ENCODE measurements at regions not wholly inside any gene's neighbourhood (a gene's known extent, or its start where the extent isn't known, plus 50 kb on each side); places are given as distances from the start of the nearest gene placed in this dataset.

- no peaks in the 10 kb centered on the region for H3K27me3 ChIP-seq (ENCODE audit: control insufficient read depth, insufficient read depth, low read length, poor library complexity, severe bottlenecking)
- 88 to 92% methylated on average over 2 to 5 of the region's 5 CpGs for WGBS, 2 experiments
- no peak overlapping the region for H3K27ac ChIP-seq (ENCODE audit: insufficient read depth, low read depth, low read length, poor library complexity, severe bottlenecking)
- no peaks in the 10 kb centered on the region for H3K4me1 ChIP-seq (ENCODE audit: control insufficient read depth, insufficient read depth, low read length)
- no peak overlapping the region for H3K4me3 ChIP-seq (ENCODE audit: insufficient read depth, low read depth, low read length)
- H3K9me3 ChIP-seq (ENCODE audit: control insufficient read depth, low read length): no peaks in the 10 kb centered on the region
- H3K36me3 ChIP-seq (ENCODE audit: control insufficient read depth, insufficient read depth, low read length): no peaks in the 10 kb centered on the region
Observed at GRCh38 chr2:193520709-193521458, 1326.2 kb upstream of the TMEFF2 start.

DNA sequence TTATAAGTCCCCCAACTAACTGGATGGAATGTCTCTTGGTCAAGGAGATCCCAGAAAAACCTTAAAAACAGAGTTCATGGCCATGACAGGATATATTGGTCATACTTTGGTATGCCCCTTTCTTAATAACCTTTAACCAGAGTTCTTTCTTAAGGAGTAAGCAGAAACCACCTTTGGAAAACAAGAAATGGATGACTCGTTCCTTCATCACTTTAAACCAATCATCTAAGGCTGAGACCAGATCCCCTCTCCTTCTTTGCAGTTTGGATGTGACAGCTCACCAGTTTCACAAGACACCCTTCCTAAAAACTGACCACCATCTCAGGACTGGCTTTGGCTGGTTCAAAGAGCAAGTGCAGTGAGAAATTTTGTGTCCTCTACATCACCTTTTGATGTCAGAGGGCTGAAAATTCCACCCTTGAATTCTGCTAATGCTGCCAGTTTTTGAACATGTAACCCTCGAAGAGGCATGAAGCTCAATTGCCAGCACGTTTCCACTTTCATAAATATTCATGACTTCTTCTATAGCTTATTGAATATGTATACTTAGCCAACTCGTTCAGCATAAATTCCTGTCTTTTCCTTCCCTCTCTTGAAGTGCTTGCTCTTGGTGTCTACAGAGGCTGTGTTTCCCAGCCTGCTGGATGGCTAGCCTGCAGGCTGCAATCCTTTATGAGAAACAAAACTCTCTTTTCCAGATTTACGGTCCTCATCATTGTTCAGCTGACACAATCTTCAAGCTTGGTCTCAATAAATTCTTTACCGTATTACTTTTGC lies 1323.5 kb upstream of the TMEFF2 start:
- Histone ChIP-seq H3K27me3 (ENCODE audit: control insufficient read depth, insufficient read depth, low read length, poor library complexity, severe bottlenecking) (no peaks in the 10 kb centered on the region), H3K9me3 (ENCODE audit: control insufficient read depth, low read length) (no peaks in the 10 kb centered on the region), H3K4me3 (ENCODE audit: insufficient read depth, low read depth, low read length) (no peak overlapping the region), H3K36me3 (ENCODE audit: control insufficient read depth, insufficient read depth, low read length) (no peaks in the 10 kb centered on the region), H3K4me1 (ENCODE audit: control insufficient read depth, insufficient read depth, low read length) (no peaks in the 10 kb centered on the region), H3K27ac (ENCODE audit: insufficient read depth, low read depth, low read length, poor library complexity, severe bottlenecking) (no peak overlapping the region)
- 80% methylated on average over 6 of the region's 6 CpGs for WGBS, 2 experiments

DNA sequence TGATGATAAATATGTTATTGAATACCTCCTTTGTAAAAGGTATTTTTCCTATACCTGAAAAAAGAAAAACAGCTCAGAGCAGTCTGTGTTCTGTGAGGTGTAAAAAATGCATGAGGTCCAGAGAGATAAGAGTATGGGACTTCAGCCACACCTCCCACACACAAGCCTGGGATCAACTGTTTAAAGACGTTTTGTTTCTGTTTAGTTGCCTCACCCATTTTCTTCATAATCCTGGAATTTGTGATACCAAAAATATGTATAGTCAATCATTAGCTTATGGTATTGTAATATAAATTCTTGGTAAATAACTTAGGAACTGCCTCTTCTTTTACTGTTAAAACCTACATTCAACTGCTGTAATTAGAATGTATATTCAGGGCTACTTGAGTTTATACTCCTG lies 1322.9 kb upstream of the TMEFF2 start:
- WGBS, 2 experiments: 80% methylated on average over 1 of the region's 1 CpG; no CpG with 5 or more reads in 1 of the 2 experiments
- no peak overlapping the region for H3K4me3 ChIP-seq (ENCODE audit: insufficient read depth, low read depth, low read length)
- no peaks in the 10 kb centered on the region for H3K4me1 ChIP-seq (ENCODE audit: control insufficient read depth, insufficient read depth, low read length)
- no peak overlapping the region for H3K27ac ChIP-seq (ENCODE audit: insufficient read depth, low read depth, low read length, poor library complexity, severe bottlenecking)
- H3K36me3 ChIP-seq (ENCODE audit: control insufficient read depth, insufficient read depth, low read length): no peaks in the 10 kb centered on the region
- no peaks in the 10 kb centered on the region for H3K27me3 ChIP-seq (ENCODE audit: control insufficient read depth, insufficient read depth, low read length, poor library complexity, severe bottlenecking)
- H3K9me3 ChIP-seq (ENCODE audit: control insufficient read depth, low read length): no peaks in the 10 kb centered on the region

- Histone ChIP-seq H3K4me1 (ENCODE audit: control insufficient read depth, insufficient read depth, low read length) (no peaks in the 10 kb centered on the region), H3K4me3 (ENCODE audit: insufficient read depth, low read depth, low read length) (no peak overlapping the region), H3K36me3 (ENCODE audit: control insufficient read depth, insufficient read depth, low read length) (no peaks in the 10 kb centered on the region), H3K9me3 (ENCODE audit: control insufficient read depth, low read length) (no peaks in the 10 kb centered on the region), H3K27ac (ENCODE audit: insufficient read depth, low read depth, low read length, poor library complexity, severe bottlenecking) (no peak overlapping the region), H3K27me3 (ENCODE audit: control insufficient read depth, insufficient read depth, low read length, poor library complexity, severe bottlenecking) (no peaks in the 10 kb centered on the region)
- WGBS, 2 experiments: 96 to 97% methylated on average over 11 of the region's 11 CpGs
Observed at GRCh38 chr2:193506035-193506434, 1311.3 kb upstream of the TMEFF2 start.

GRCh38 chr2:193505620-193506019 lies 1310.9 kb upstream of the TMEFF2 start:
- Histone ChIP-seq H3K4me1 (ENCODE audit: control insufficient read depth, insufficient read depth, low read length) (no peaks in the 10 kb centered on the region), H3K9me3 (ENCODE audit: control insufficient read depth, low read length) (no peaks in the 10 kb centered on the region), H3K27ac (ENCODE audit: insufficient read depth, low read depth, low read length, poor library complexity, severe bottlenecking) (no peak overlapping the region), H3K4me3 (ENCODE audit: insufficient read depth, low read depth, low read length) (no peak overlapping the region), H3K27me3 (ENCODE audit: control insufficient read depth, insufficient read depth, low read length, poor library complexity, severe bottlenecking) (no peaks in the 10 kb centered on the region), H3K36me3 (ENCODE audit: control insufficient read depth, insufficient read depth, low read length) (no peaks in the 10 kb centered on the region)
- 95 to 97% methylated on average over 7 of the region's 7 CpGs for WGBS, 2 experiments

DNA sequence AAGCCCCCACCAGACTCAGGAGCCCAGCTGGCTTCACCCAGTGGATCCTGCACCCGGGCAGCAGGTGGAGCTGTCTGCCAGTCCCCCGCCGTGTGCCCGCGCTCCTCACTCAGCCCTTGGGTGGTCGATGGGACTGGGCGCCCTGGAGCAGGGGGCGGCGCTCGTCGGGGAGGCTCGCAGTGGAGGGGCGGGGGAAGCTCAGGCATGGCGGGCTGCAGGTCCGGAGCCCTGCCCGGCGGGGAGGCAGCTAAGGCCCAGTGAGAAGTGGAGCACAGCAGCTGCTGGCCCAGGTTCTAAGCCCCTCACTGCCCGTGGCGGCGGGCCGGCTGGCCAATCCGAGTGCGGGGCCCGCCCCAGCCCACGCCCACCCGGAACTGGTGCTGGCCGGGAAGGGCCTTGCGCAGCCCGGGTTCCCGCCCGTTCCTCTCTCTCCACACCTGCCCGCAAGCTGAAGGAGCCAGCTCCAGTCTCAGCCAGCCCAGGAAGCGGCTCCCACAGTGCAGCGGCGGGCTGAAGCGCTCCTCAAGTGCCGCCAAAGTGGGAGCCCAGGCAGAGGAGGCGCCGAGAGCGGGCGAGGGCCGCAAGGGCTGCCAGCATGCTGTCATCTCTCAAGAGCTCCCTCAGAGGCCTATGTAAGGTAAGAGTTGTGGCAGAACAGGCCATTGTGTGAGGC lies 1307.8 kb upstream of the TMEFF2 start:
- WGBS, 2 experiments: 81 to 87% methylated on average over 42 of the region's 42 CpGs
- Histone ChIP-seq H3K4me3 (ENCODE audit: insufficient read depth, low read depth, low read length) (peak overlapping the region; percentile 21), H3K27ac (ENCODE audit: insufficient read depth, low read depth, low read length, poor library complexity, severe bottlenecking) (no peak overlapping the region), H3K36me3 (ENCODE audit: control insufficient read depth, insufficient read depth, low read length) (no peaks in the 10 kb centered on the region), H3K4me1 (ENCODE audit: control insufficient read depth, insufficient read depth, low read length) (no peaks in the 10 kb centered on the region), H3K9me3 (ENCODE audit: control insufficient read depth, low read length) (no peaks in the 10 kb centered on the region), H3K27me3 (ENCODE audit: control insufficient read depth, insufficient read depth, low read length, poor library complexity, severe bottlenecking) (no peaks in the 10 kb centered on the region)

DNA sequence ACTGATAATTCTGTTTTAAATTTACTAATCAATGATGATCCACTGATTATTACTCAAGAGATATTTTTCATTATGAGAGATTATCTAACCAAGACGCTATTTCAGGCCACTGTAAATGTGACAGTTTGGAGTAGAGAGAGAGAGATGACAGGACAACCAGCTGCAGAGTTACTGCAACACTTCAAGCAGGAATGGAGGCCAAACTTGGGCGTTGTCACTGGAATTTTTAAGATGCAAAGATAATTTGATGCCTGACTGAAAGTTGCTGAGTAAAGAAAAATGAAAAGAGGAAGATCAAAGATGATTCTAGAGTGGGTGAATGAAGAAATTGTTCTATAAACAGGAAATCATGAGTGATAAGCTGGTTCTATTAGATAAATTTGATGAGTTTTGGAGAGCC lies 1302.1 kb upstream of the TMEFF2 start:
- Histone ChIP-seq H3K27ac (ENCODE audit: insufficient read depth, low read depth, low read length, poor library complexity, severe bottlenecking) (no peak overlapping the region), H3K9me3 (ENCODE audit: control insufficient read depth, low read length) (no peaks in the 10 kb centered on the region), H3K36me3 (ENCODE audit: control insufficient read depth, insufficient read depth, low read length) (no peaks in the 10 kb centered on the region), H3K4me3 (ENCODE audit: insufficient read depth, low read depth, low read length) (no peak overlapping the region), H3K27me3 (ENCODE audit: control insufficient read depth, insufficient read depth, low read length, poor library complexity, severe bottlenecking) (no peaks in the 10 kb centered on the region), H3K4me1 (ENCODE audit: control insufficient read depth, insufficient read depth, low read length) (no peaks in the 10 kb centered on the region)
- 96 to 98% methylated on average over 2 of the region's 2 CpGs for WGBS, 2 experiments

- Histone ChIP-seq H3K27me3 (ENCODE audit: control insufficient read depth, insufficient read depth, low read length, poor library complexity, severe bottlenecking) (no peaks in the 10 kb centered on the region), H3K27ac (ENCODE audit: insufficient read depth, low read depth, low read length, poor library complexity, severe bottlenecking) (no peak overlapping the region), H3K4me1 (ENCODE audit: control insufficient read depth, insufficient read depth, low read length) (no peaks in the 10 kb centered on the region), H3K9me3 (ENCODE audit: control insufficient read depth, low read length) (no peaks in the 10 kb centered on the region), H3K4me3 (ENCODE audit: insufficient read depth, low read depth, low read length) (no peak overlapping the region), H3K36me3 (ENCODE audit: control insufficient read depth, insufficient read depth, low read length) (no peaks in the 10 kb centered on the region)
- 100% methylated on average over 3 of the region's 3 CpGs; no CpG with 5 or more reads in 1 of the 2 experiments for WGBS, 2 experiments
Observed at GRCh38 chr2:193482557-193482956, 1287.8 kb upstream of the TMEFF2 start.

DNA sequence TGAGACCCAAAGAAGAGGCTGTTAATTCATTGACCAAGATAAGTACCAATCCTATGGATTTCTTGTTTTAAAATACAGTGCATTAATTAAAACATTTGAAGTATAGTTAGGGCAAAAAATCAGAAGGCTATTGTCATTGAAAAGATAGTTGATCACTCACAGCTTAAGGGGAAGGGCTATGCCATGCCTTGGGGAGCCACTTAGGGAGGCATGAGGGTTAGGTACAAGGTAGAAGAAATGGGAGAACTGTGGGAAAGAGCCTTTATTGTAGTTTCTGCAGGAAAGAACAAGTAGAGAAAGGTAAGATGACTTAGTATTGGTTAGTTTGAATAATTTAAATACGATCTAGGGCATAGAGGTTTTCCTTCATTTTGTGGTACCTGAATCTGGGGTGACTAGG lies 1285.5 kb upstream of the TMEFF2 start:
- Histone ChIP-seq H3K9me3 (ENCODE audit: control insufficient read depth, low read length) (no peaks in the 10 kb centered on the region), H3K4me1 (ENCODE audit: control insufficient read depth, insufficient read depth, low read length) (no peaks in the 10 kb centered on the region), H3K27me3 (ENCODE audit: control insufficient read depth, insufficient read depth, low read length, poor library complexity, severe bottlenecking) (no peaks in the 10 kb centered on the region), H3K4me3 (ENCODE audit: insufficient read depth, low read depth, low read length) (no peak overlapping the region), H3K36me3 (ENCODE audit: control insufficient read depth, insufficient read depth, low read length) (no peaks in the 10 kb centered on the region), H3K27ac (ENCODE audit: insufficient read depth, low read depth, low read length, poor library complexity, severe bottlenecking) (no peak overlapping the region)
- 90 to 96% methylated on average over 1 of the region's 1 CpG for WGBS, 2 experiments

GRCh38 chr2:193476171-193476800 lies 1281.6 kb upstream of the TMEFF2 start:
- WGBS, 2 experiments: 87 to 90% methylated on average over 6 of the region's 6 CpGs
- H3K27me3 ChIP-seq (ENCODE audit: control insufficient read depth, insufficient read depth, low read length, poor library complexity, severe bottlenecking): no peaks in the 10 kb centered on the region
- H3K9me3 ChIP-seq (ENCODE audit: control insufficient read depth, low read length): no peaks in the 10 kb centered on the region

More at GRCh38 chr2:193476171-193476800, 1281.6 kb upstream of the TMEFF2 start:
- Histone ChIP-seq H3K36me3 (ENCODE audit: control insufficient read depth, insufficient read depth, low read length) (no peaks in the 10 kb centered on the region), H3K27ac (ENCODE audit: insufficient read depth, low read depth, low read length, poor library complexity, severe bottlenecking) (no peak overlapping the region), H3K4me3 (ENCODE audit: insufficient read depth, low read depth, low read length) (no peak overlapping the region), H3K4me1 (ENCODE audit: control insufficient read depth, insufficient read depth, low read length) (no peaks in the 10 kb centered on the region)
